BLaER1 (cell line): ENCODE measurements at regions not wholly inside any gene's neighbourhood (a gene's known extent, or its start where the extent isn't known, plus 50 kb on each side); places are given as distances from the start of the nearest gene placed in this dataset.

Experiments
- H3K27ac ChIP-seq: shearing (Covaris generic); formaldehyde crosslinking; 2 replicates; pipeline ENCODE4 v1.8.1; 2022
- H3K27me3 ChIP-seq: shearing (Covaris generic); formaldehyde crosslinking; 2 replicates; pipeline ENCODE4 v1.8.1; 2022
- H3K36me3 ChIP-seq: shearing (Covaris generic); formaldehyde crosslinking; 2 replicates; pipeline ENCODE4 v1.8.1; 2022
- H3K4me1 ChIP-seq: shearing (Covaris generic); formaldehyde crosslinking; 2 replicates; pipeline ENCODE4 v1.8.1; 2022
- H3K4me2 ChIP-seq: shearing (Covaris generic); formaldehyde crosslinking; 2 replicates; pipeline ENCODE4 v1.8.1; 2022
- H3K4me3 ChIP-seq: shearing (Covaris generic); formaldehyde crosslinking; 2 replicates; pipeline ENCODE4 v1.8.1; 2022
- H3K9ac ChIP-seq: shearing (Covaris generic); formaldehyde crosslinking; 2 replicates; pipeline ENCODE4 v1.8.1; 2022
- H3K9me3 ChIP-seq: shearing (Covaris generic); formaldehyde crosslinking; 2 replicates; pipeline ENCODE4 v1.8.1; 2022
- H4K20me1 ChIP-seq: shearing (Covaris generic); formaldehyde crosslinking; 2 replicates; pipeline ENCODE4 v1.8.1; 2022
- Cebpa-rat ChIP-seq: shearing (Covaris generic); IDR thresholded peaks from 2 replicates; pipeline ENCODE4 v1.8.1; 2022

GRCh38 chr2:126539101-126539500 is 116.9 kb upstream of the GYPC start:
- no peak for TF ChIP-seq Cebpa-rat
- Histone ChIP-seq H3K36me3 (no peaks in the 10 kb centered on the region), H3K27me3 (no peaks in the 10 kb centered on the region), H4K20me1 (no peaks in the 10 kb centered on the region), H3K27ac (no peak overlapping the region), H3K4me3 (no peak overlapping the region), H3K4me1 (peaks cover 9% of the 10 kb centered on the region), H3K9ac (no peak overlapping the region), H3K4me2 (no peak overlapping the region), H3K9me3 (peaks cover 18% of the 10 kb centered on the region; the same call in 1 of the 2 replicates)

- no peaks in the 10 kb centered on the region for H3K4me1 ChIP-seq
- no peak for TF ChIP-seq Cebpa-rat
- H3K4me3 ChIP-seq: no peak overlapping the region
- no peaks in the 10 kb centered on the region for H3K27me3 ChIP-seq
- H3K36me3 ChIP-seq: no peaks in the 10 kb centered on the region
- H3K9me3 ChIP-seq: peaks cover 18% of the 10 kb centered on the region; the same call in 1 of the 2 replicates
- H3K4me2 ChIP-seq: no peak overlapping the region
- no peak overlapping the region for H3K27ac ChIP-seq
- H3K9ac ChIP-seq: no peak overlapping the region
- H4K20me1 ChIP-seq: no peaks in the 10 kb centered on the region
These were observed 113.7 kb upstream of the GYPC start for GRCh38 chr2:126542247-126542646.

- Histone ChIP-seq H3K9me3 (peaks cover 18% of the 10 kb centered on the region; the same call in 1 of the 2 replicates), H3K4me3 (no peak overlapping the region), H3K4me1 (no peaks in the 10 kb centered on the region), H3K9ac (no peak overlapping the region), H3K4me2 (no peak overlapping the region), H3K36me3 (no peaks in the 10 kb centered on the region), H3K27ac (no peak overlapping the region), H3K27me3 (no peaks in the 10 kb centered on the region), H4K20me1 (no peaks in the 10 kb centered on the region)
- no peak for TF ChIP-seq Cebpa-rat
These were observed 112.9 kb upstream of the GYPC start for GRCh38 chr2:126543081-126543480.

GRCh38 chr2:126558029-126558428 is 97.9 kb upstream of the GYPC start:
- H3K4me3 ChIP-seq: no peak overlapping the region
- TF ChIP-seq Cebpa-rat: no peak
- H3K27me3 ChIP-seq: no peaks in the 10 kb centered on the region
- no peaks in the 10 kb centered on the region for H3K4me1 ChIP-seq
- no peaks in the 10 kb centered on the region for H3K9me3 ChIP-seq
- no peak overlapping the region for H3K4me2 ChIP-seq
- no peak overlapping the region for H3K9ac ChIP-seq
- no peak overlapping the region for H3K27ac ChIP-seq
- no peaks in the 10 kb centered on the region for H4K20me1 ChIP-seq
- no peaks in the 10 kb centered on the region for H3K36me3 ChIP-seq

- no peak overlapping the region for H3K9ac ChIP-seq
- no peak overlapping the region for H3K4me3 ChIP-seq
These were observed 87.2 kb upstream of the GYPC start for GRCh38 chr2:126568734-126569133.

GRCh38 chr2:126571403-126571802 is 84.6 kb upstream of the GYPC start:
- no peak for TF ChIP-seq Cebpa-rat
- no peaks in the 10 kb centered on the region for H3K4me1 ChIP-seq
- no peak overlapping the region for H3K4me2 ChIP-seq
- H3K9ac ChIP-seq: no peak overlapping the region
- H4K20me1 ChIP-seq: no peaks in the 10 kb centered on the region
- no peaks in the 10 kb centered on the region for H3K9me3 ChIP-seq
- H3K27me3 ChIP-seq: no peaks in the 10 kb centered on the region
- no peak overlapping the region for H3K4me3 ChIP-seq
- H3K36me3 ChIP-seq: no peaks in the 10 kb centered on the region
- no peak overlapping the region for H3K27ac ChIP-seq

More at GRCh38 chr2:126568734-126569133, 87.2 kb upstream of the GYPC start:
- no peaks in the 10 kb centered on the region for H4K20me1 ChIP-seq
- TF ChIP-seq Cebpa-rat: no peak
- no peaks in the 10 kb centered on the region for H3K4me1 ChIP-seq
- H3K27ac ChIP-seq: no peak overlapping the region
- H3K4me2 ChIP-seq: no peak overlapping the region
- H3K9me3 ChIP-seq: no peaks in the 10 kb centered on the region
- no peaks in the 10 kb centered on the region for H3K27me3 ChIP-seq
- H3K36me3 ChIP-seq: no peaks in the 10 kb centered on the region

GRCh38 chr2:126575631-126576030 is 80.3 kb upstream of the GYPC start:
- Histone ChIP-seq H3K9ac (no peak overlapping the region), H4K20me1 (no peaks in the 10 kb centered on the region), H3K27me3 (no peaks in the 10 kb centered on the region), H3K4me1 (no peaks in the 10 kb centered on the region), H3K4me3 (no peak overlapping the region), H3K9me3 (no peaks in the 10 kb centered on the region), H3K4me2 (no peak overlapping the region), H3K27ac (no peak overlapping the region), H3K36me3 (no peaks in the 10 kb centered on the region)
- TF ChIP-seq Cebpa-rat: no peak

- H3K27ac ChIP-seq: no peak overlapping the region
- H3K9ac ChIP-seq: no peak overlapping the region
- no peaks in the 10 kb centered on the region for H3K9me3 ChIP-seq
- no peak overlapping the region for H3K4me3 ChIP-seq
- no peaks in the 10 kb centered on the region for H3K4me1 ChIP-seq
- no peaks in the 10 kb centered on the region for H3K27me3 ChIP-seq
- TF ChIP-seq Cebpa-rat: no peak
- no peak overlapping the region for H3K4me2 ChIP-seq
- H3K36me3 ChIP-seq: no peaks in the 10 kb centered on the region
- no peaks in the 10 kb centered on the region for H4K20me1 ChIP-seq
These were observed 76.1 kb upstream of the GYPC start for GRCh38 chr2:126579868-126580267.

- Histone ChIP-seq H3K36me3 (no peaks in the 10 kb centered on the region), H3K27me3 (no peaks in the 10 kb centered on the region), H3K4me2 (peak overlapping the region; percentile 52), H3K27ac (no peak overlapping the region), H3K9me3 (no peaks in the 10 kb centered on the region), H3K4me3 (no peak overlapping the region), H4K20me1 (no peaks in the 10 kb centered on the region), H3K9ac (no peak overlapping the region), H3K4me1 (peaks cover 11% of the 10 kb centered on the region)
- no peak for TF ChIP-seq Cebpa-rat
These were observed 69.6 kb upstream of the GYPC start for GRCh38 chr2:126586317-126586716.

- Histone ChIP-seq H4K20me1 (no peaks in the 10 kb centered on the region), H3K27ac (no peak overlapping the region), H3K4me3 (no peak overlapping the region), H3K4me1 (no peaks in the 10 kb centered on the region), H3K27me3 (no peaks in the 10 kb centered on the region), H3K9ac (no peak overlapping the region), H3K9me3 (peaks cover 19% of the 10 kb centered on the region), H3K36me3 (no peaks in the 10 kb centered on the region), H3K4me2 (no peak overlapping the region)
- no peak for TF ChIP-seq Cebpa-rat
These were observed 56.9 kb upstream of the GYPC start for GRCh38 chr2:126599062-126599461.

- H3K4me3 ChIP-seq: no peak overlapping the region
- H3K4me2 ChIP-seq: no peak overlapping the region
- H4K20me1 ChIP-seq: no peaks in the 10 kb centered on the region
- no peaks in the 10 kb centered on the region for H3K27me3 ChIP-seq
- peaks cover 34% of the 10 kb centered on the region for H3K9me3 ChIP-seq
- H3K9ac ChIP-seq: no peak overlapping the region
- no peaks in the 10 kb centered on the region for H3K36me3 ChIP-seq
- H3K4me1 ChIP-seq: no peaks in the 10 kb centered on the region
- no peak overlapping the region for H3K27ac ChIP-seq
- TF ChIP-seq Cebpa-rat: no peak
These were observed 55.2 kb upstream of the GYPC start for GRCh38 chr2:126600742-126601141.
